ENCODE measurements at regions not wholly inside any gene's neighbourhood (a gene's known extent, or its start where the extent isn't known, plus 50 kb on each side); places are given as distances from the start of the nearest gene placed in this dataset.

DNA sequence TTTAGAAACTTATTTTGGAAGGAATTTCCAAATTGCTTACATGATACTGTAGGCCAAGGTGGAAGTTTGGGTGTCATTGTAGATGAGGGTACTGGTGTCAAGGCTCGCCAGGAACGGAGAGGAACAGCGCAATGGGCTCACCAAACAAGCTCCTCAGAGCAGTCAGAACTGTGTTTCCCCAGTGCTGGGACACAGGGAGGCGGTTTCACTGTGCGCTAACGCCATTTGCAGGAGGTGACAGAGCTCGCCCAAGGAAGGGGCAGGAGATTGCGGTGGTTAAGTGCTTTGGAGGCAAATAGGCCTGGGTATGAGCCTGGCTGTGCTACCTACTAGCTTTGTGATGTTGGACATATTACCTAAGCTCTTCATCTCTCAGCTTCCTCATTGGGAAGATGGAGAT, 57.3 kb downstream of the HHEX start:
- no peak for DNase-seq
- H3K27me3 ChIP-seq (ENCODE audit: control insufficient read depth, insufficient read depth, low read length) = no peaks in the 10 kb centered on the region
- no peak overlapping the region for H3K4me3 ChIP-seq (ENCODE audit: insufficient read depth, low read depth, low read length)
- H3K36me3 ChIP-seq (replicated peaks; ENCODE audit: control insufficient read depth, insufficient read depth, low read length) = no peaks in the 10 kb centered on the region

DNA sequence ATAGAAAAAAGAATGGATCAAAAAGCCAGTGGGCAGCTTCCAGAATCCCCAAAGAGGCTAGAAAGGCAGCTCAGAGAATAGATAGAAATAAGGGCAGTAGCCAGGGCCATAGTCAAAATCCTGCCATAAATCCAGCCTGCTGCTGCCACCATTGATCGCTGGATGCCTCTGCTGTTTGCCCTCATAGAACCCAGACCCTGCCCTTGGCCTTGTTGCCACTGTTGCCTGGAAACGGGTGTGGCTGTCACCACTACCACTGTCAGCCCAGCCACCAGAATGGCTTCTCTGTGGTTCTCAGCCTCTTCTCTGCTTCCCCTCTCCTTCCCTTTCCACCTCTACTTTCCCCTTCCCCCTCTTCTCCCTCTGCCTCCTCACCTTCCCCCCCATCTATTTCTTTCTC, 57.8 kb downstream of the HHEX start:
- Histone ChIP-seq H3K27me3 (ENCODE audit: control insufficient read depth, insufficient read depth, low read length) (no peaks in the 10 kb centered on the region), H3K36me3 (replicated peaks; ENCODE audit: control insufficient read depth, insufficient read depth, low read length) (no peaks in the 10 kb centered on the region), H3K4me3 (ENCODE audit: insufficient read depth, low read depth, low read length) (no peak overlapping the region)
- DNase-seq = no peak

DNA sequence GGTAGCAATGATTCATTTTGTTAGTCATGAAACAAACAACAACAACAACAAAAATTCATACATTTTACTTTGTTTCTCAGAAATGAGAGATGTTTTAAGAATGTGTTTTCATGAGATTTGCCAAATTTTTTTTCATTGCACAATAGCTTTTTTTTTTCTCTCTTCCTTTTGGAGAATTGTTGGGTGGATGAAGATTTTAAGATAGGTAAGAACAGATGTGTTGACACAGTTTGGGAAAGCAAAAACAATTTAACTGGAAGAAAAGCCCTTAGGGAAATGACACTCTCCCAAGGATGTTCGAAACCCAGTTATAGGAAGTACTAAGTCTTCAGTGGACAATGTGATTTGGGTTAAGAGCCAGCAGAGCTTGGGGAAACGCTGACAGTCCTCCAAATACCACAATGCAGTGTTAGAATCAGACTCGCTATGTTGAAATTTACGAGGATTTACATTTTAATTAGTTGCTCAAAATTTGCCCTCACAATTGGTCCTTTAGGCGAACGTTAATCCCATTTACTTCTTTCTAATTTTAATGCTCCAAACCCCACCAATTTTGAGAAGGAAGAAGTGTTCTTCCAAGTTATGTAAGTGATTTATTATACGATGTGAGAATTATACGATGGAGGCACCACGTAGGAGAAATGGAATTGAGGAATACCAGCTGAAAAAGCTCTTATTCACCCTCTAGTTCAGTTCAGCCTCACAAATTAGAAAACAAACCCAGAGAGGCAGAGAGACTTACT, 61.2 kb downstream of the HHEX start:
- DNase-seq = no peak
- Histone ChIP-seq H3K4me3 (ENCODE audit: insufficient read depth, low read depth, low read length) (no peak overlapping the region), H3K27me3 (ENCODE audit: control insufficient read depth, insufficient read depth, low read length) (no peaks in the 10 kb centered on the region), H3K36me3 (replicated peaks; ENCODE audit: control insufficient read depth, insufficient read depth, low read length) (no peaks in the 10 kb centered on the region)

DNA sequence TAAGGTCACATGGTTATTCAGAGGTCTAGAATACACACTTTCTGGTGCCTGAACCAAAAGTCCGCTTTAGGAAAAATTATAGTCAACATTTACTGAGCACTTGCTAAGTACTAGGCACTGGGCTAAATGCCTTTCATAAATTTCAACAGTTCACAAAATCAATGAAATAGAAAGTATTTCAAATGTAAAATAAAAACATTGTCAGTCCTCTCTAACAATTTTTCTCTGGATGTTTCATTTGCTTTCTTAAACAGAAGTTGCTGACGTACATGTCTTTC, 61.7 kb downstream of the HHEX start:
- DNase-seq = no peak
- Histone ChIP-seq H3K36me3 (replicated peaks; ENCODE audit: control insufficient read depth, insufficient read depth, low read length) (no peaks in the 10 kb centered on the region), H3K4me3 (ENCODE audit: insufficient read depth, low read depth, low read length) (no peak overlapping the region), H3K27me3 (ENCODE audit: control insufficient read depth, insufficient read depth, low read length) (no peaks in the 10 kb centered on the region)

DNA sequence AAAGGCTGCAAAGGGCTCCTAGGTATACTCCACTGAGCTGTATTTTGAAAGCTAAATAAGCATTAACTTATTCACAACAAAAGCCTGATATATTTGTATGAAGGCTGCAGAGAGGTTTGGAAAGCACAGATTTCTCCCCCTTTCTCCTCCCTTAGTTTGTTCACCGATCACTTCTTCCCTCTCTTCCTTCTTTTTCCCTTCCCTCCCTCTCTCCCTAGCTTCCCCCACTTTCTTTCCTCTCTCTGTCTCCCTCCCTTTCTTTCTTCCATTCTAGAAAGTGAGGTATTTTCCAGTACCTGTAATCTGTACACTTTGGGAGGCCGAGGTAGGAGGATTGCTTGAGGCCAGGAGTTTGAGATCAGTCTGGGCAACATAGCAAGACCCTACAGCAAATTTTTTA, 62.1 kb downstream of the HHEX start:
- Histone ChIP-seq H3K27me3 (ENCODE audit: control insufficient read depth, insufficient read depth, low read length) (no peaks in the 10 kb centered on the region), H3K36me3 (replicated peaks; ENCODE audit: control insufficient read depth, insufficient read depth, low read length) (no peaks in the 10 kb centered on the region), H3K4me3 (ENCODE audit: insufficient read depth, low read depth, low read length) (no peak overlapping the region)
- DNase-seq = no peak

DNA sequence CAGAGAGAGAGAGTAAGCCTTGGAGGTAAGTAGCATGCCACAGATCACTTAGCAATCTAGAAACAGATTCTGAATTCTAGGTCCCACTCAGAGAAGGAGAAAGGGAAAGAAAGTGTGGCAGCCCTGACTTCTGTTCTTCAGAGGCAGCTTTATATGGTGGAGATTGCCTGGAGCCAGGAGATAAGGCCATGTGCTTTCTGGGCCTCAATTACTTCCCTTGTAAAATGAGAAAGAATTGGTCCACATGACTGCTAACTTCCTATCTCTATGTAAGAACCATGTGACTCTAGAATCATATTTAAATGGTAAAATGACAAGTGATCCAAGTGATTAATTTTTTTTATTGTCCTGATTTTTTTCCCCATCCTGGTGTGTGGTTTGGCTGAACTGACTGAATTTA, 64.1 kb downstream of the HHEX start:
- no peaks in the 10 kb centered on the region for H3K27me3 ChIP-seq (ENCODE audit: control insufficient read depth, insufficient read depth, low read length)
- no peak for DNase-seq
- H3K36me3 ChIP-seq (replicated peaks; ENCODE audit: control insufficient read depth, insufficient read depth, low read length) = no peaks in the 10 kb centered on the region
- no peak overlapping the region for H3K4me3 ChIP-seq (ENCODE audit: insufficient read depth, low read depth, low read length)

DNA sequence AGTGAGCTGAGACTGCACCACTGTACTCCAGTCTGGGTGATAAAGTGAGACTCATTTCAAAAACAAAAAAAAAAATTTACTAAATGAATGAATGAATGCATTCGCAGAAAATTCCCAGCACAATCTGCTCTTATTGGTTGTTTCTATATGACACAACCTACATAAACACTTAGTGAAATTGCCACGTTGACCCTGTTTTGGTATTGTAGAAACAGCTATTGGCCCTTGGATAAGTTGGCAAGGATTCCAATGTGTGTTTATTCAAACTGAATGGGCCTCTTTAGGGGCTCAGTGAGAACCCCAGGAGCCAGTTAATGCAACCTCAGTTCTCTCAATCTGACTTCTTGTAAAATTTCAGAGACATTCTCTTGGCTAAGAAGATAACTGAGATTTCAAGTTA, 66.0 kb downstream of the HHEX start:
- Histone ChIP-seq H3K36me3 (replicated peaks; ENCODE audit: control insufficient read depth, insufficient read depth, low read length) (no peaks in the 10 kb centered on the region), H3K4me3 (ENCODE audit: insufficient read depth, low read depth, low read length) (no peak overlapping the region), H3K27me3 (ENCODE audit: control insufficient read depth, insufficient read depth, low read length) (no peaks in the 10 kb centered on the region)
- no peak for DNase-seq

DNA sequence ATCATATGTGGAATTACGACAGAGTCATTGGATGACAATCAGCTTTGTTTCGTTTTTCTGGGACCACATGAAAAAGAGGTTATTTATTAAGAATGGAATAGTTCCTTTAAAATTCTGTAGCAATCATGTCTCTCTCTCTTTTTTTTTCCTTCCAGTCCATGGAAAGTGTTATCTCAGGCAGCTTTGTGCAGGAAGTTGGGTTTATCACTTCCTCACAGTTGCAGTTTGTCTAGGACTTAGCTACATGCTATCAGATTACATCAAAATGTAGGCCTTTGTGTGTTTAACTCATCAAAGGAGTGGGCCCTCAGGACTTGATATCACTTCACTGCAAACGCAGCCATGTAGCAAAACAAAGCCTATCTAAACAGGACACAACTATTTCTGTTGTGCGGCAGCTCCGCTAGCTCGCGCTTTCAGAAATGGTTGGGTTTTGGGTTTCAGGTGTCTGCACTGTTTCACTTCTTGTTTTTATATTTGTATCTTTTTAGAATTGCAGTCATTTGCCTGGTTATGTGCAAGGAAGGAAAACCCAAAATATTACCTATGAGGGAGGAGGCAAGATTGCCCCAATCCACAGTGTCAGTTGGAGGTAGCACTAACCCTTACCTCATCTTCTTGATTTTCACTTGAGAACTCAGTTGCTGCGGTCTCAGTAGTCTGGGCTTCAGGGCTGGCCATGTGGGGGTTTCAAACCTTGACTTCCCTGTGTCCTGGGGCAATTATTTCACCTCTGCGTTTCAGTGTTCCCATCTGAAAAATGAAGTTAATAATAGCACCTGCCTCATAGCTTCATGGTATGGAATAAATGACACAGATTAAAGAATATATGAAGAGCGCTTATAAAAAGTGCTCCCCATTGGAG, 66.7 kb downstream of the HHEX start:
- Histone ChIP-seq H3K36me3 (replicated peaks; ENCODE audit: control insufficient read depth, insufficient read depth, low read length) (no peaks in the 10 kb centered on the region), H3K27me3 (ENCODE audit: control insufficient read depth, insufficient read depth, low read length) (no peaks in the 10 kb centered on the region), H3K4me3 (ENCODE audit: insufficient read depth, low read depth, low read length) (no peak overlapping the region)
- DNase-seq = no peak

DNA sequence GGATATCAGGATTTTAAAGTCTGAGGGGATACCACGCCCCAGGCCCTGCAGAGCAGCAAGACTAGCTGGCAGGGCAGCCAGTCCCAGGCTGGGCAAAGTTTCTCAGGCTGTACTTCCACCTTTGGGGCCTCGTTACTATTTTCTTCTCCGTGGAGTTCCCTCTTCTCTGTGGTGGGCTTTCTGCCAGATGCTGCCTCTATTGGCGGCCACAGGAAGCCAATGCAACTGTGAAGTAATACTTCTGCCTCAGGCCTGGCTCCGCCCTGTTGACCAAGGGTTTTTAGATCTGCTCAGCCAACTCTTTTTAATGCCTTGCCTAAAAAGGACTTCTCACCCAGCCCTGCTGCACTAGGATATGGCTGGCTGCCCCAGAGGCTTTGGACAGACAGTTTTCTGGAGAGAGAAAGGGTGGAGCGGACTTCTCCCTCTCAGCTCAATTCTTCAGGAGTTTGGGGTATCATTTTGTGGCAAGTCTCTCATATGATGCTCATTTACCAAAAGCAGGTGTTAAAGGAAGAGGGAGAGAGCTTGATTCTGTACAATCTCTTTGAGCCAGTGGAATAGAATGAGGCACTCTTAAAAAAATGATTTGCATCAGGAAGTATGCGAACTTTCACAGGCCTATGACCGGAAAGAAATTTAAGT, 67.4 kb downstream of the HHEX start:
- peak; percentile 66 for DNase-seq
- no peaks in the 10 kb centered on the region for H3K27me3 ChIP-seq (ENCODE audit: control insufficient read depth, insufficient read depth, low read length)
- no peak overlapping the region for H3K4me3 ChIP-seq (ENCODE audit: insufficient read depth, low read depth, low read length)

DNA sequence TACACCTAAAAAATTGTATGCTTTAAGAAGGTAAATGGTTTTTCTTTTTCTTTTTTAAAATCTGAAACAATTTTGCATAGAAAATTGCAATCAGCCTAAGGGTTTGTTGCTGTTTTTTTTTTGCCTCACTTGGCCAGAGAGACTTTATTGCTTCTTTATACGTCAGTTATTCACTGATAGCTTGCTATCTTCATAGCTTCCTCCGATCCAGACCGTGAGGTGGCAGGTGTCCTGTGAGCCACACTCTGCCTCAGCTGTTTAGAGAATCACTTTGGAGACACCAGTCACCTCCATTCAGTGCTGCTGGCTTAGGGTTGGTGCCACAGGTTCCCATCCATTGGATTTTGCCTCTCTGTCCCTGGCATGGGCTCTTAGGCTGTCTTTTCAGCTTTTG, 68.0 kb downstream of the HHEX start:
- Histone ChIP-seq H3K4me3 (ENCODE audit: insufficient read depth, low read depth, low read length) (no peak overlapping the region), H3K36me3 (replicated peaks; ENCODE audit: control insufficient read depth, insufficient read depth, low read length) (no peaks in the 10 kb centered on the region), H3K27me3 (ENCODE audit: control insufficient read depth, insufficient read depth, low read length) (no peaks in the 10 kb centered on the region)
- DNase-seq = no peak

More for the DNA sequence above, 67.4 kb downstream of the HHEX start:
- H3K36me3 ChIP-seq (replicated peaks; ENCODE audit: control insufficient read depth, insufficient read depth, low read length) = no peaks in the 10 kb centered on the region

DNA sequence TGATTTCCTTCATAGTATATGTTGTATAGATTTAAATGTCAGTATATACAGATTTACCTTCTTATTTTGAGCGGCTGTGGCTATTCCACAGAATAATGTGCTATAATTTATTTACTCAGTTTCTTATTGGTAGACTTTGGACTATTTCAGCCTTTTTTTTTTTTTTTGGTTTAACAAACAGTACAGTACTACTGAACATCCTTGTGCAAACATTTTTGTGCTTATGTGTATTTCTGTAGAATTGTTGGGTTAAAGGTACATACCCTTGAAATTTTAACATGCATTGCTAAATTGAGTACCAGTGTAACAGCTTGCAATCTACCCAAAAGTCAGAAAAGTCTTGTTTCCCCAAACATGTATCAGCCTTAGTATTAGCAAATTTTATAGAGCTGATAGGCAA, 68.8 kb downstream of the HHEX start:
- DNase-seq = no peak
- Histone ChIP-seq H3K4me3 (ENCODE audit: insufficient read depth, low read depth, low read length) (no peak overlapping the region), H3K36me3 (replicated peaks; ENCODE audit: control insufficient read depth, insufficient read depth, low read length) (no peaks in the 10 kb centered on the region), H3K27me3 (ENCODE audit: control insufficient read depth, insufficient read depth, low read length) (no peaks in the 10 kb centered on the region)

DNA sequence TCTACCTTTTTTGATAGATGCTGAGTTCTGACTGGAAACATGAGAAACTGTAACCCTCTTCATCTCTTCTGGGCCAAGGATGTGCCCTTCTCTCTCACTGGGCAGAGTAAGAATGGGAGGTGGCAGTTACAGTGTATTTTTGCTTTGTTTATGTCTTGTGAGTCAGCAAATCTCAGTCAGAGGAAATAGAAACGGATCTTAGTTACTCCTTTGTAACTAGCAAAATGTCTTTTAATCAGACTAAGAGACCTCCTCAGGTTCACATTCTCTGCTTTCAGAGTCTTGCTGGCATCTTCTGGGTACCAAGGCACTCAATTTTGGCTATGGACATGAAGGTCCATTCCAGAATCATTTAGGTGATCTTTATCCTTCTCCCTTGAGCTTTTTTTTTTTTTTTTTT, 70.9 kb downstream of the HHEX start:
- DNase-seq = no peak
- H3K4me3 ChIP-seq (ENCODE audit: insufficient read depth, low read depth, low read length) = no peak overlapping the region
- H3K27me3 ChIP-seq (ENCODE audit: control insufficient read depth, insufficient read depth, low read length) = no peaks in the 10 kb centered on the region
- H3K36me3 ChIP-seq (replicated peaks; ENCODE audit: control insufficient read depth, insufficient read depth, low read length) = no peaks in the 10 kb centered on the region

DNA sequence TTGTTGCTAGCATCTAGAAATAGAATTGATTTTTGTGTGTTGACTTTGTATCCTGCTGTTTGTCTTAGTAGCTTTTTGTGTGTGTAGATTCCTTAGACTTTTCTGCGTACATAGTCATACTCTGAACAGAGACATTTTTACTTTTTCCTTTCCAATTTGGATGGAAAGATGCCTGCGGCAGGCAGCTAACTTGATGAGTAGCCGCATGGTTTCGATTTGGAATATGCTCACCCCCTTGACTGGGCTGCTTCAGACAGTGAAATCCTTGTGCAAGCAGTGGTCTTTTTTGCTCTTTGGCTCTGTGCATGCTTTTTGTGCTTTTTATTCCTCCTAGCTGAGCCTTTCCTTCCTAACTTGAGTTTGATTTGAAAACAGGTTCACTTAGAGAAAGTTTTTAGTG, 71.8 kb downstream of the HHEX start:
- H3K27me3 ChIP-seq (ENCODE audit: control insufficient read depth, insufficient read depth, low read length) = no peaks in the 10 kb centered on the region
- no peaks in the 10 kb centered on the region for H3K36me3 ChIP-seq (replicated peaks; ENCODE audit: control insufficient read depth, insufficient read depth, low read length)
- DNase-seq = no peak
- no peak overlapping the region for H3K4me3 ChIP-seq (ENCODE audit: insufficient read depth, low read depth, low read length)

DNA sequence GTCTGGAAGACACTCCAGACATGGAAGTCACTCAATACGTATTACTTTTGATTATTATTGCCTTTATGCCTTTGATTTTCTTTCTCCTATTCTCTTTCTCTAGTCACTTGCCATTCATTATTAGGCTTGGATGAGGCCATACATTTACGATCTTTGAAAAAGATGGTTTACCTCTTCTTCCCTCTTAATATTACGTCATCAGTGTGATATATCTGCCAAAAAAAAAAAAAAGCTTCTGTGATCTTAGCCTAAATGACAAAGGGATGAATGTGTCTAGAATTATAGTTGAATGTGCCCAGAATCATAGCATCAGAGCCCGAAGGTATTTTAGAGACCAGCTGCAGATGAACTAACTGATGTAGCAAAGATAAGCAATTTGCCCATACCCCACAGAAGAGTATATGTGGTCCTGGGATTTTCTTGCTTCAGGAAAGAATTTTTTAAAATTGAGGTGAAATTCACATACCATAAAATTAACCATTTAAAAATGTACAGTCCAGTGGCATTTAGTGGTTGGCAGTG, 73.9 kb downstream of the HHEX start:
- DNase-seq = no peak
- H3K4me3 ChIP-seq (ENCODE audit: insufficient read depth, low read depth, low read length) = no peak overlapping the region
- H3K27me3 ChIP-seq (ENCODE audit: control insufficient read depth, insufficient read depth, low read length) = no peaks in the 10 kb centered on the region
- no peaks in the 10 kb centered on the region for H3K36me3 ChIP-seq (replicated peaks; ENCODE audit: control insufficient read depth, insufficient read depth, low read length)

DNA sequence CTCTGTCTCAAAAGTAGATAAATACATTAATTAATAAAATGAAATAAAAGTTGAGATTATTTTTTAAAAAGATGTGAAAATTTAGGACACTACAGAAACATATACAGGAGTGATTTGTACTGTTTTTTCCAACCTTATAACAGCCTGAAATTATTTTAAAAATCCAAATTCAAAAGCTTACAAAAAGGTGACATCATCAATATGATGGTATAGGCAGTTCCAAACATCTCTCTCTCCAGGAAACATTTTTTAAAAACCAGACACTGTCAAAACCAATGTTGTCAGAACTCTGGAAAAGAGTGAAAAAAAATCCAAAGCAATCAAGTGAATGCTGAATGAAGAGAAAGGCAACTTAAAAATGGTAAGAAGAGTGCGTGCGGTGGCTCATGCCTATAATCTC, 76.7 kb downstream of the HHEX start:
- no peak overlapping the region for H3K4me3 ChIP-seq (ENCODE audit: insufficient read depth, low read depth, low read length)
- no peak for DNase-seq

More for the DNA sequence above, 76.7 kb downstream of the HHEX start:
- H3K27me3 ChIP-seq (ENCODE audit: control insufficient read depth, insufficient read depth, low read length) = no peaks in the 10 kb centered on the region
- H3K36me3 ChIP-seq (replicated peaks; ENCODE audit: control insufficient read depth, insufficient read depth, low read length) = no peaks in the 10 kb centered on the region
